HG02763 (cell line): ENCODE measurements at regions not wholly inside any gene's neighbourhood (a gene's known extent, or its start where the extent isn't known, plus 50 kb on each side); places are given as distances from the start of the nearest gene placed in this dataset.

Experiments used
- ATAC-seq: cut with Tn5 transposase; IDR thresholded peaks from one replicate; pipeline ENCODE4 v1.9.1; 2021; ENCODE audit warnings: mild to moderate bottlenecking, moderate library complexity; ENCODE audit not compliant: unreplicated experiment

DNA sequence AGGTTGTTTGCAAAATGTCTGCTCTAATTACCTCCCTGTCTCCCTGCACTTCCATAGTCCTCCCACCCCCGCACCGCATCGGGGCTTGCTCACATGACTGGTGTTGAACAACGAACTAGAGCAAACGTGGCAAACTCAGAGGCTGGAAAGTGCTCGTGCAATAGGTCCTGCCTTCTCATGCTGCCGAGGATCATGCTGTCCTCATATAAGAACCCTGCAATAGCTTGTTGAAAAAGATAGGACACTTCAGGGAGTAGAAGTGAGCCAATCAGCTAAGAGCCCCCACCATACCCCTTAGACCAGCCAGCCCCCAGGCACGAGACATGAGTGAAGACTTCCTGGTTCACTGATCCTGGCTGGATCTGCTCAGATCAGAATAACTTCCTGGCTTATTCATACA lies 219.2 kb downstream of the C6orf118 start:
- ATAC-seq: no peak

DNA sequence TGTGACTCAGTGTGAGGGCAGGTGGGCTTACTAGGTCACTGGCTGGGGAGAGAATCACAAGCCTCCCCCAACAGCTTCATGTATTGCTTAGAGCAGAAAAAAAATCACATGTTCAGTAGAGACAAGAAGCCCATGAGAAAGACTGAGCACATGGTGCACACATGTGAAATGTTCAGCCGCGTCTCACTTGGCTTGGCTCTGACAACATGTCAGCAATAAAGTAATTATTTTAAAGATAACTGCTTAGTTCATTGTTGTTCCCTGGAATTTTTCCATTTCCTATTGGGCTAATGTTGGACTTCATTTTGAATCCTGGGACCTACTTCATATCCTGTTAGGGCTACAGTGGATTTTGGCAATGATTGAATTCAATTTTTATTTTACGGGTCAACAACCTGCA lies 222.6 kb downstream of the C6orf118 start:
- ATAC-seq: no peak

DNA sequence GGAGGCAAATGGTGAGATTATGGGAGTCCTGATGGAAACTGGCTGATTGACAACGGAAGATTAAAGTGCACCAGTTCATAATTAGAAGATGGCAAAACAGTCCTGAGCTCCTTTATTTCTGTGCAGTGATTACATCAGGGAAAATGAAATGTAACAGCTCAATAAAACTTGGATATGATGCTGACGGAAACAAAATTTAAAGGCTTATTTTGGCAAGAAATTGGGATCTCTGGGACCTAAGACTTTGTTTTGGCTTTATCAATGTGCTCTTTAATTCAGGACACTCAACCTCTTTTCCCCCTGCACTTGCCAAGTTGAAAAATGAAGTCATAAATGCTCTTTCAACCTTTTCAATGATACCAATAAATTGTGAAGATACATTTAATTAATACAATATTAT lies 226.8 kb downstream of the C6orf118 start:
- no peak for ATAC-seq

DNA sequence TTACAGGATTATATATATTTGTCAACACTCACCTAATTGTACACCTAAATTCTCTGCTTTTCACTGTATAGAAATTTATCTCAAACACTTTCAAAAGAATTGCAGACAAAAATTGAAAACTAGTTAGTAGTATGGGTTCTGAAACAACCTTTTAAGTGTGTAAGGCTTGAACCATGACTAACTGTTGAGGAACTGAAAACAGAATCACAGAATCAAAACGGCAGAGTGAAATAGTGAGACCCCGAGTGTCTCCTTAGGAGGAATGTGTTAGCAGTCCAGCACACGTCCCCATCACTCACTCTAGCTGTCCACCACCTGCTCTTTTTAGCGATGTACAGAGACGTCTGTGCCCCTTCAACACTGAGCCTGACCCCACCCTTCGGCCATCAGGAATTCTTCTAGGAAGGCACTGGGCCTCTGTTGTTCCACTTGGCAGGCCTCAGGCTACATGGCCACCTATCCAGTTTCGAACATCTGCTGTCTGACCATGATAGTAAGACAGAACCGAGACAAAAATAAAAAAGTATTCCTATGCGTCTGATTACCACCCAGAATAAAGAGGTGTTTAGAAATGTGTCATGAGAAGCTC lies 227.4 kb downstream of the C6orf118 start:
- ATAC-seq: no peak

DNA sequence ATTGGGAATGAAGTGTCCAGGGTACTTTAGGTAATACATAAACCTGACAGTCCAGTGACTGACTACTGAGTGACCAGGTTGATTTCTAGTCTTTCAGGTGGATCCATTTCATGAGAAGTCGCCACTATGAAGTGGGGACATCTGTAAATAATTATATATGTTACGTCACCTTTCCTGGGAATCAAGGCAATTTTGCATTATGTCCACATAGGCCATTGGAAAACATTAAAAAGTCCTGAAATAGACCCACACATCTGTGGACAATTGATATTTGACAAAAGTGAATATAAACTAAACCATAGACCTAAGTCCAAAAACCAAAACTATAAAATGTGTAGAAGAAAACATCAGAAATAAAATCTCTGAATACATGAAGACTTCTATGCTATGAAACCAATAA lies 231.5 kb downstream of the C6orf118 start:
- no peak for ATAC-seq

DNA sequence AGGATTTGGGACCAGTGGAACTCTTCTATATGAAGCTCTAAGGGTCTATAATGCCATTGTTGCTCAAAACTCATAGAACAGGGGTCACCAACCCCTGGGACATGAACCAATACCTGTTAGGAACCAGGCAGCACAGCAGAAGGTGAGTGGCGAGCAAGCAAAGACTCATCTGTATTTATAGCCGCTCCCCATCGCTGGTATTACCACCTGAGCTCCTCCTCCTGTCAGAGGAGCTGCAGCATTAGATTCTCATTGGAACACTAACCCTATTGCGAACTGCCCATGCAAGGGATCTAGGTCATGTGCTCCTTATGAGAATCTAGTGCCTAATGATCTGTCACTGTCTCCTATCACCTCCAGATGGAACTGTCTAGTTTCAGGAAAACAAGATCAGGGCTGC lies 237.5 kb downstream of the C6orf118 start:
- no peak for ATAC-seq

DNA sequence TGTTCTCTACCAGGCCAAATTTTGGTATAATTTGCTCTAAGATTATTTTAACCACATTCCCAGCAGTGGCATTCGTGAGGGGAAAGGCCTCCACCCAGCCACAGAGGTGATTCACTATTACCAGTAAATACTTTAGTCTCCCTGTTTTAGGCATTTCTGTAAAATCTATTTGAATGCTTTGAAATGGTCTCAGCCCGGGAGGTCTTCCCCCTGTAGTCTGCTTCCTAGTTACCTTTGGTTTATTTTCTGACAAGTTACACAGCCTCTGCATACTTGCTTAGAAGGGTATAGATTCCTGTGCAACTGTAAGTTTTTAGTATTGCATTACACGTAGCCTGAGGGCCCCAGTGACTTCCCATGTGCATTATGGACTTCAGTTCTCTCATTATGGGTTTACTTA lies 248.7 kb downstream of the C6orf118 start:
- ATAC-seq: no peak

DNA sequence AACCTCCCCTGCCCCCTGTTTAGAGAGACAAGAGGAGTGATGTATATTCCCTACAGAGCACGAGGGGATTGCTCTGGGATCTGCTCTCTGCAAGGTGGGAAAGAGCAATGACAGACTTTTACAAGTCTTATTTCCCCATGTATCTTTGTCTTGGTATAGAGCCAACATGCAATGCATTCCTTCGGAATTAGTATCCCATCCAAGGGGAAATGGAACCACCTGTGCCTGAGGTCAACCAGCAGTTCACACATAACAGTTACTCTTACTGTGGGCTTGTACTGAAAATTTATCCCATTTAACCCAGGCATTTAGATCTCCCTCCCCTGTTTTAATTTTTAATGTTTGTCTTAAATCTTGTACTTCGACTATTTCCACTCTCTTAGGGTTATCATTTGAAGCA lies 250.4 kb downstream of the C6orf118 start:
- ATAC-seq: no peak

DNA sequence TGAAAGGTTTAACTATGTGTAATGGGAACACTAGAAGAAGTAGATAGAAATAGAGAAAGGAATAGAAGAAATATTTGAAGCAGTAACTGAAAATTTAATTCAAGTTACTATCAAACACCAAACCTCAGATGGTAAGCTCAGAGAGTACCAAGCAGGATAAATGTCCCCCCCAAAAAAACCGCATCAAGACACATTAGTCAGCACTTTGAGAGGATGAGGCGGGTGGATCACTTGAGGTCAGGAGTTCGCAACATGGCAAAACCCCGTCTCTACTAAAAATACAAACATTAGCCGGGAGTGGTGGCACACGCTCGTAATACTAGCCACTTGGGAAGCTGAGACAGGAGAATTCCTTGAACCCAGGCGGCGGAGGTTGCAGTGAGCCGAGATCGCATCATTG lies 253.1 kb downstream of the C6orf118 start:
- no peak for ATAC-seq

DNA sequence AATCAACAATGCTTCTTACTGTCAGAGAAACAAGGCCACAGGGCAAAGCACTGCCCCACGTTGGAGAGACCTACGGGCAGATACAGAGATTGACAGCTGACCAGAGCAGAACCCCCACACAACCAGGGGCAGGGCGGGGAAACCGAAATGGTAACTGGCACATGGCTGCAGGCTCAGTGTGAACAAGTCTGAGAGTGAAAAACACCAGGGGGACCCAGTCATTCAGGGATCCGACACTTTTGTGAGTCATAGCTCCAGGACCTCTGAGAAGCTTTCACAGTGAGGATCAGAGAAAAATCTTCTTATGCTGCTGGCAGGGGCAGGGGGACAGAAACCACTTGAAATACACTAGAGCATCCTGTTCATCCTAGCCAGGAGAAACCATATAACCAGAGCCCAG lies 254.2 kb downstream of the C6orf118 start:
- no peak for ATAC-seq

DNA sequence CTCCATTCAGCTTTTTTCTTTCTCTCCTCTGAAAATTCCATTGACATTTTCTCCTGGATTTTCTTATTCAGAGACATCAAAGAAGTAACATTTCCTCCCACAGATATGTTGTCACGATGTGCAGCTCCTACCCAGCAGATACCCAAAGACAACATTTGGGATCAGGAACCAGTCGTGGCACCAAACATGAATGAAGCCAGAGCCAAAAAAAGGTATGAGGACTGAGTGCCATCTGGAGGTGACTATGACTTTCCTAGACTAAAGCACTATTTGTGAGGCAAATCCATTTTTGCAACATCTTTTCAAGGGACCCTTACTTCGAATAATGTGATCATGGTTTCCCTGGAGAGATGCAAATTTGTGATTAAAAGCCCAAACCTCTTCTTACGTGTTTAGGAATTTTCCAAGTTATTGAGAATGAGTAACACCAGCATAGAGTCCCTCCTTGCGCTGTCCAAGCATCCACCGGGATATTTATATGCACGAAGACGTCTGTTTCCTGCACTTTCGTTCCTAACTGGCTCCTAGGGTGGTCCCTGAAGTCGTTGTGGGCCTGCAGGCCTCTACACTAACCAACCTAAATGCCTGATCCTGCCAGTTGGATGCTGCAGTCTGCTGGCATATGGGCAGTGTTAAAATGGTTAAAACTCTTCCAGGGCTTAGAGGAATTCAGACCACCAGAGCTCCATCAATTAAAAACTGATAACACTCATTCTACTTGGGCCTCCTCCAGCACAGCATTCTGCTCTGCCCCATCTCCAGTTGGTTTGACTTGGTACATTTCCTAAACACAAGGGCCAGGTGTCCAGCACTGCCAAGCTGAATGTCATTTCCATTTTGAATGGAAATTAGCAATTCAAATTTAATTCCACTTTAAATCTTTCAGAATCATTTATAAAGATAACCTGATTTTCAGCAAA lies 256.6 kb downstream of the C6orf118 start:
- ATAC-seq: no peak

DNA sequence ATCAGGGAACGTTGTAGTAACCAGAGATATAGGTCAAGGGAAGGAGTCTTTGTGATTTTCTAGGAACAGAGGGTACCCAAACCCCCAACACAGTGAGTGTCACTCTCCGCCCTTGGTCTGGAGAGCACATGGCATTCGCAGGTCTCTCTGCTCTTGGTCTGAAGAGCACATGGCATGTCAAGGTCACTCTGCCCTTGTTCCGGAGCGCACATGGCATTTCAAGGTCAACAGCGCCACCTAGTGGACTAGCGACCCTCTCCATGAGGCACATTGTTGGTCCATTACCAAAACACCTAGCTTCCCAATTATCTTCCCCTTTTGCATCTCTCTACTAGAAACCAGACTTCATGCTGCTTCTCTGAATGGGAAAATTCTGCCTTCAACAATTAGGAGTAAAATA lies 260.0 kb downstream of the C6orf118 start:
- ATAC-seq: no peak

DNA sequence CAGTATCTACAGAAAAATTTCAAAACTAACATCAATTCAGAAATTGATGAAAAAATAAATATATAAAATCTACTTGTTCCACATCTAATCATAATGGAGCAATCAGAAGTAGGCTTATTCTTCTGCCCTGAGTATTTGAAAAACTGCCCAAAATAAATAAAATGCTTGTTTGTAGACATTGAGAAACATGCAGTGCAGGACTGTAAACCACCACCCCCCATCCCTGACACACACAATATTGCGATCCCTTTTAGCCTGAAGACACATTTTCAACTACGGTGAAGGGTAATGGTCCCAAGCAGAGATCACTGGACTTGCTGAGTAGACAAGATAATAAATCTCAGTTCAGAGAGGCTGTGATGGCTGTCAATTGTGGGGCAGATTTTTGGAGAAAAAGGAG lies 261.5 kb downstream of the C6orf118 start:
- ATAC-seq: no peak

DNA sequence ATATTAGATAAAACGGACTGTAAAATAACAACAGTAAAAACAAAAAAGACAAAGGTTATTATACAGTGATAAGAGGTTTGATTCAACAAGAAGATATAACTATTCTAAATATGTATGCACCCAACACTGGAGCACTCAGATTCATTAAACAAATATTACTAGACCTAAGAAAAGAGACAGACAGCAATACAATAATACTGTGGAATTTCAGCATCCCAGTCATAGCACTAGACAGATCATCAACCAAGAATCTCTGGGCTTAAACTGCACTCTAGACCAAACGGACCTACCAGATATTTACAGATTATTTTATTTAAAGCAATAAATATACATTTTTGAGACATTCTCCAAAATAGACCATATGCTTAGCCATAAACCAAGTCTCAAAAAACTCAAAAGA lies 263.8 kb downstream of the C6orf118 start:
- no peak for ATAC-seq

DNA sequence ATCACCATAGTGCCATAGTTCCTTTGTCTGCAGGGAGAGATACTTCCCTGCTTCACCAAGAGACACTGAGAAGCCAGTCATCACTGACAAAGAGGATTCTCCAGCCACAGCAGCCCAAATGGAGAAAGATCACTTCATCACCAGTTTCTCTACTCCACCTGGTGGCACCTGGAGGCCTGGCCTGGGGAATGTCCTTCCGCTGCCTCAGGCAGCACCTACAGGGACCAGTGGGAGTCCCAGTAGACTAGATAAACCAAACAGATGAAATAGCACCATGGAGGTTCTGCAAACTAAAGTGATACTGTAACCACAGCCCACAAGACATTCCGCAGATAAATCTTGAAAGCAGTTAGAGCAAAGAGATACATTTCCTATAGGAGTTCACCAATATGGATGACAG lies 266.5 kb downstream of the C6orf118 start:
- ATAC-seq: no peak

DNA sequence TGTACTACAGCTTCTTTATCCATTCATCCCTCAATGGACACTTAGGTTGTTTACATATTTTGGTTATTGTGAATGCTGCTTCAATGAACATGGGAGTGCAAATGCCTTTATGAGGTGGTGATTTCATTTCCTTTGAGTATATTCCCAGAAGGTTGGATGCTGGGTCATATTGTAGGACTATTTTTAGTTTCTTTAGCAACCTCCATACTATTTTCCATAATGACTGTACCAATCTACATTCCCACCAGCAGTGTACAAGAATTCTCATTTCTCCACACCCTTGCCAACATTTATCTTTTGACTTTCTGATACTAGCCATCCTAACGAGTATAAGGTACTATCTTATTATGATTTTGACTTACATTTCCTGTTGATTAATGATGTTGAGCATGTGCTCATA lies 269.0 kb downstream of the C6orf118 start:
- ATAC-seq: no peak

DNA sequence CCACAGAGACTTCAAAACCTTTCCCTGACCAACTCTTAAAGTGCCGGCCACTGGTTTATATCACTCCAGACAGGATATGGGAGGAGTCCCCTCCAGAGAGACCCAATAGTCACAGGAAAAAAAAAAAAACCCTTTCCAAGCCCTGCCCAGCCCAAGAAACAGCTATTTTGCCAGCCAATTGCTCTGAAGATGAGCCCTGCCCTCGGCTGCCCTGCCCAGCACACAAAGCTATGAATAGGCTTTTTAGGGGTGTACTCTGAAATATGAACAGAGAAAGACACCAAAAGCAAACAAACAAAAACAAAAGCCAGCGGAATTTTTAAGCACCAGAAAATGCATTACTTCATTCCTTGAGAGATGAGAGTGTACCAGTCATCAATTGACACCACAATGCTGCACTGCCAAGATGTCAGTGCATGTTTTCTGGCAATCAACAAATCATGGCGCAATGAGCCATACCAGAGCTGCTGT lies 275.1 kb downstream of the C6orf118 start:
- no peak for ATAC-seq

DNA sequence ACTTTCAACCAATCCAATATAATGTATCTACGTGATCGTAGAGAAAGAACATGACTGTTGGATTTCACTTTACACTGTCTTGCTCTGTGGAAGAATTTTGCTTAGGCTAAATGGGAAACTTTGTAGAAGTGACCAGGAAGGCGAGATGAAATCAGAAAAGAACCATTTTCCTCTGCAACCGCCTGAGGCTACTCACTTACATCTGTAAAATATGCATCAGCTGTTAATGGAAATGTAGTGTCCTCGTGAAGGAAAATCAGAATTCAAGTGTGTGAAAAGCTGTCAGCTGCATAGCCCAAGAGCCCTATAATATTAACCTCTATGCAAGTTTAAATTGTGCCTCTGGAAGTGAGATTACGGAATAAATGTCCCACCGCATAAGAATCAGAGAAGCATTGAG lies 277.9 kb downstream of the C6orf118 start:
- ATAC-seq: no peak

DNA sequence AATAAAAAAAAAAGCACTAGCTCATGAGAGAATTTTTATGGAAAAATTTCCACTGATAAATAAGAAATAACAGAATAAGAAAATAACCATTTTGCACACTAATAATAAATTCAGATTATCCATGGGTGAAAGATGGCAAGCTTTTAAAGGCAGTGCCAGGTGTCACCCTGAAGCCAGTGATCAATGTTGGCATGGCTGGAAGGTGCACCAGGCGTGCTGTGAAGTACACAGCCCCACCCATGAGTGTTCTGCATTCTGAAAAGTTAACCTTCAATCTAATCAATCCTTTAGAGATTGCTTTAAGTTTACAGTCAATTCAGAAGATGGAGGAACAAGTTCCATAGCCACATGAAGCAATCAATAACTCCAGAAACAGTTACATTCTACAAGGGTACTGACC lies 284.4 kb downstream of the C6orf118 start:
- no peak for ATAC-seq

DNA sequence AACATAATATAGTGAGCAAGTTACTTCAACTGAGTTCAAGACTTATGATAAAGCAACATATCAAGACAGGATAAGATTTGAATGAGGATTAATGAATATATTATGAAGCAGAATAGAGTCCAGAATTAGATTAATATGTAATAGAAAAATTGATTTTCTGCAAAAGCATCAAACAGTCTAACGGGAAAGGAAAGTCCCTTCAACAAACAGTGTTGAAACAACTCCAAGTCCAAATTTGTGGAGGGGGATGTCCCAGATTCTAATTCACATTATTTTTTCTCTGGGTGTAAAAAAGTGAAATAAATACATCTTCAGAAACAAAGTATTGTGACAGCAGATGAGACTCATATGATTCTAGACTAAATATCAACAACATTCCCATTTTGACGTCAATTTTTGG lies 289.7 kb downstream of the C6orf118 start:
- no peak for ATAC-seq

DNA sequence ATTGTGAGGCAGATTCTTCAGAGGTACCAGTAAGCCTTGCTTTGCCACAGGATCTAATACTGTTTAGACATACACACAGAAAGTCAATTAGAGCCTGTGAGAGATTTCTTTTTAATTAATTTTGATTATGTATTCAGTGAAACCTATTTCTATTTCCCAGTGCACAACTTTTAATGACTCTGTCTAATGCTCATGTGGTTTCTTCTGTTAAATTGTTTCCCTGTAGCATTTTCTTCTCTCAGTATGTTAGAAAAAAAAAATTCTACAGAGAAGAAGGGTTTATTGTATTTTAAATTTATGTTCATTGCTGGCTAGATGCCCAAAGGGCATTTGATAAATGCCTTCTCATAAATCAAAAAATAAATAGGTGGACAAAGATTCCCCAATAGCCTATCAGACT lies 293.7 kb downstream of the C6orf118 start:
- no peak for ATAC-seq

DNA sequence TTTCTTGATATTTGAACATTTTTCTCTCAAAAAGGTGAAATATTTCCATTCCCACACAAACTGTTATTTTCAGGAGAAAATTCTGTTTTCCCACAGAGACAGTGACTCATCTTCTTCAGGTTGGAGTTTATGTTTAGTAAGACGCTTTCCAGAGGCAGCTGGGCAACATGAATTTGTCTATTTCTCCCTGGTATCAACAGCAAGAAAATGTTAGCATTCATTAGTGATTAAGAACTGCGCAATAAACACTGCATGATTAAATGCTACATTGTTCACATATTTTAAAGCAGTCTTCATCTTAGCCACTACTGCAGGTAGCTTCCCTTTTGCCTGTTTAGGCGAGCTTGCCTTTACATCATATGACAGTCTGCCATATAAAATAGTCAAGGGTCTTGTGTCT lies 295.7 kb downstream of the C6orf118 start:
- no peak for ATAC-seq

DNA sequence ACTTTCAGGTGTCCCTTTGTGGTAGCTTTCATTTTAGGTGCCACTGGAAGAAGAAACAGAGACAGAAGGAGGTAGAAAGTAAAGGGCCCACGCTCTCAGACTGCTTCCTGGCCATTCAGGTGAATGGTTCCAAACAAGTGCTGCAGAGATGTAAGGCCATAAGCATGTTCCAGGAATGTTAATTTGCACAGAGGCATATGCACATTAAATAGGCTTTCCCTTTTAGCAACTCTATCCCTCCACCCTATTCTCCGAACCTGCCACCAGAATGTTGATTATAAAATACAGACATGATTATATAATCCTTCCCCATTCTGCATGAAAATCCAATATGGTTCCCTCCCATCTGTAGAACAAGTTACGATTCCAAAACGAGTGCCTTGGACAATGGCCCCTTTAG lies 297.2 kb downstream of the C6orf118 start:
- no peak for ATAC-seq
